ENCODE measurements at regions not wholly inside any gene's neighbourhood (a gene's known extent, or its start where the extent isn't known, plus 50 kb on each side); places are given as distances from the start of the nearest gene placed in this dataset.

- Mint-ChIP-seq H3K4me1 (no peaks in the 10 kb centered on the region), H3K4me3 (no peak overlapping the region), H3K9me3 (no peaks in the 10 kb centered on the region), H3K36me3 (no peaks in the 10 kb centered on the region), H3K27me3 (no peaks in the 10 kb centered on the region), H3K27ac (no peak overlapping the region)
- DNase-seq: no peak
- CTCF ChIA-PET: no interaction called here
These were observed 1369.8 kb upstream of the LRRTM3 start for GRCh38 chr10:65556006-65556405.

- CTCF ChIA-PET: no interaction called here
- no peak for DNase-seq
- Mint-ChIP-seq H3K4me3 (no peak overlapping the region), H3K4me1 (no peaks in the 10 kb centered on the region), H3K27ac (no peak overlapping the region), H3K9me3 (no peaks in the 10 kb centered on the region), H3K27me3 (no peaks in the 10 kb centered on the region), H3K36me3 (no peaks in the 10 kb centered on the region)
These were observed 1366.5 kb upstream of the LRRTM3 start for GRCh38 chr10:65559369-65559768.

- H3K4me1 Mint-ChIP-seq: no peaks in the 10 kb centered on the region
- no peaks in the 10 kb centered on the region for H3K9me3 Mint-ChIP-seq
- H3K4me3 Mint-ChIP-seq: no peak overlapping the region
- CTCF ChIA-PET: no interaction called here
- H3K36me3 Mint-ChIP-seq: no peaks in the 10 kb centered on the region
- DNase-seq: no peak
- H3K27ac Mint-ChIP-seq: no peak overlapping the region
- no peaks in the 10 kb centered on the region for H3K27me3 Mint-ChIP-seq
These were observed 1360.6 kb upstream of the LRRTM3 start for GRCh38 chr10:65565246-65565645.

GRCh38 chr10:65566906-65567305, 1358.9 kb upstream of the LRRTM3 start:
- CTCF ChIA-PET: no interaction called here
- H3K9me3 Mint-ChIP-seq: no peaks in the 10 kb centered on the region

GRCh38 chr10:65570143-65571010, 1355.5 kb upstream of the LRRTM3 start:
- no peak overlapping the region for H3K4me3 Mint-ChIP-seq
- CTCF ChIA-PET: no interaction called here

More at GRCh38 chr10:65566906-65567305, 1358.9 kb upstream of the LRRTM3 start:
- H3K27me3 Mint-ChIP-seq: no peaks in the 10 kb centered on the region
- H3K4me3 Mint-ChIP-seq: no peak overlapping the region
- no peaks in the 10 kb centered on the region for H3K36me3 Mint-ChIP-seq
- no peak for DNase-seq
- no peak overlapping the region for H3K27ac Mint-ChIP-seq
- no peaks in the 10 kb centered on the region for H3K4me1 Mint-ChIP-seq

GRCh38 chr10:65571011-65571570, 1354.7 kb upstream of the LRRTM3 start:
- H3K27ac Mint-ChIP-seq: no peak overlapping the region
- DNase-seq: no peak
- no peaks in the 10 kb centered on the region for H3K36me3 Mint-ChIP-seq
- H3K4me3 Mint-ChIP-seq: no peak overlapping the region
- no peaks in the 10 kb centered on the region for H3K27me3 Mint-ChIP-seq
- H3K4me1 Mint-ChIP-seq: no peaks in the 10 kb centered on the region
- H3K9me3 Mint-ChIP-seq: peaks cover 1% of the 10 kb centered on the region
- CTCF ChIA-PET: no interaction called here

More at GRCh38 chr10:65570143-65571010, 1355.5 kb upstream of the LRRTM3 start:
- no peaks in the 10 kb centered on the region for H3K4me1 Mint-ChIP-seq
- peaks cover 1% of the 10 kb centered on the region for H3K9me3 Mint-ChIP-seq
- no peaks in the 10 kb centered on the region for H3K36me3 Mint-ChIP-seq
- H3K27me3 Mint-ChIP-seq: no peaks in the 10 kb centered on the region
- H3K27ac Mint-ChIP-seq: no peak overlapping the region
- no peak for DNase-seq

GRCh38 chr10:65581426-65582026, 1344.3 kb upstream of the LRRTM3 start:
- Mint-ChIP-seq H3K4me1 (no peaks in the 10 kb centered on the region), H3K4me3 (no peak overlapping the region), H3K27me3 (no peaks in the 10 kb centered on the region), H3K9me3 (peaks cover 16% of the 10 kb centered on the region), H3K36me3 (no peaks in the 10 kb centered on the region), H3K27ac (no peak overlapping the region)
- CTCF ChIA-PET: no interaction called here
- no peak for DNase-seq

GRCh38 chr10:65602182-65602865, 1323.5 kb upstream of the LRRTM3 start:
- Mint-ChIP-seq H3K27ac (no peak overlapping the region), H3K36me3 (no peaks in the 10 kb centered on the region)

GRCh38 chr10:65611592-65611991, 1314.2 kb upstream of the LRRTM3 start:
- no peaks in the 10 kb centered on the region for H3K4me1 Mint-ChIP-seq
- no peak overlapping the region for H3K27ac Mint-ChIP-seq
- no peaks in the 10 kb centered on the region for H3K36me3 Mint-ChIP-seq
- no peaks in the 10 kb centered on the region for H3K27me3 Mint-ChIP-seq
- H3K9me3 Mint-ChIP-seq: peaks cover 10% of the 10 kb centered on the region
- H3K4me3 Mint-ChIP-seq: no peak overlapping the region
- DNase-seq: no peak
- CTCF ChIA-PET: no interaction called here

More at GRCh38 chr10:65602182-65602865, 1323.5 kb upstream of the LRRTM3 start:
- Mint-ChIP-seq H3K4me1 (no peaks in the 10 kb centered on the region), H3K4me3 (no peak overlapping the region), H3K9me3 (peaks cover 6% of the 10 kb centered on the region), H3K27me3 (no peaks in the 10 kb centered on the region)
- CTCF ChIA-PET: no interaction called here
- no peak for DNase-seq

- H3K4me3 Mint-ChIP-seq: no peak overlapping the region
- H3K4me1 Mint-ChIP-seq: no peaks in the 10 kb centered on the region
These were observed 1310.8 kb upstream of the LRRTM3 start for GRCh38 chr10:65614956-65615565.

GRCh38 chr10:65618126-65618525, 1307.7 kb upstream of the LRRTM3 start:
- DNase-seq: no peak

More at GRCh38 chr10:65614956-65615565, 1310.8 kb upstream of the LRRTM3 start:
- DNase-seq: no peak
- Mint-ChIP-seq H3K36me3 (no peaks in the 10 kb centered on the region), H3K9me3 (peaks cover 8% of the 10 kb centered on the region), H3K27me3 (no peaks in the 10 kb centered on the region), H3K27ac (no peak overlapping the region)
- CTCF ChIA-PET: no interaction called here

GRCh38 chr10:65620404-65621048, 1305.3 kb upstream of the LRRTM3 start:
- no peak for DNase-seq
- CTCF ChIA-PET: no interaction called here
- Mint-ChIP-seq H3K9me3 (peaks cover 11% of the 10 kb centered on the region), H3K36me3 (no peaks in the 10 kb centered on the region), H3K4me3 (no peak overlapping the region), H3K4me1 (no peaks in the 10 kb centered on the region), H3K27ac (no peak overlapping the region), H3K27me3 (no peaks in the 10 kb centered on the region)

More at GRCh38 chr10:65618126-65618525, 1307.7 kb upstream of the LRRTM3 start:
- no peaks in the 10 kb centered on the region for H3K4me1 Mint-ChIP-seq
- H3K9me3 Mint-ChIP-seq: peaks cover 11% of the 10 kb centered on the region
- no peaks in the 10 kb centered on the region for H3K36me3 Mint-ChIP-seq
- H3K4me3 Mint-ChIP-seq: no peak overlapping the region
- H3K27ac Mint-ChIP-seq: no peak overlapping the region
- CTCF ChIA-PET: no interaction called here
- no peaks in the 10 kb centered on the region for H3K27me3 Mint-ChIP-seq

- no peak overlapping the region for H3K27ac Mint-ChIP-seq
- peaks cover 7% of the 10 kb centered on the region for H3K9me3 Mint-ChIP-seq
- no peak overlapping the region for H3K4me3 Mint-ChIP-seq
- no peaks in the 10 kb centered on the region for H3K27me3 Mint-ChIP-seq
- H3K36me3 Mint-ChIP-seq: no peaks in the 10 kb centered on the region
- no peaks in the 10 kb centered on the region for H3K4me1 Mint-ChIP-seq
- CTCF ChIA-PET: no interaction called here
- no peak for DNase-seq
These were observed 1303.2 kb upstream of the LRRTM3 start for GRCh38 chr10:65622608-65623007.

All from activated naive CD4-positive, alpha-beta T cell treated with anti-CD3 and anti-CD28 coated beads, Interleukin-2, amount 10 ng/mL, durations not matched to agents 7 days and 5 days (primary cell).